Testis (tissue), 2 donors: ENCODE measurements at regions not wholly inside any gene's neighbourhood (a gene's known extent, or its start where the extent isn't known, plus 50 kb on each side); places are given as distances from the start of the nearest gene placed in this dataset.

ENCODE experiments used
- DNase-seq: peaks from one replicate; pipeline ENCODE4 v3.0.0-alpha.2; 2019
- H3K27ac ChIP-seq, 2 donors: fragments of 200-600 bp; sonication (generic); one replicate each; pipeline ENCODE4 v1.5.1; 2019
- H3K27me3 ChIP-seq: fragments of 200-600 bp; sonication (generic); one replicate; pipeline ENCODE4 v1.5.1; 2019
- H3K36me3 ChIP-seq: fragments of 200-600 bp; sonication (generic); one replicate; pipeline ENCODE4 v1.5.1; 2017; ENCODE audit warnings: low read depth; ENCODE audit errors: missing control alignments
- H3K4me1 ChIP-seq: fragments of 200-600 bp; sonication (generic); one replicate; pipeline ENCODE4 v1.5.1; 2019
- H3K4me3 ChIP-seq, 2 donors: fragments of 200-600 bp; sonication (generic); one replicate each; pipeline ENCODE4 v1.5.1; 2017 to 2019
- H3K9me3 ChIP-seq: fragments of 200-600 bp; sonication (generic); one replicate; pipeline ENCODE4 v1.5.1; 2017
- CTCF ChIP-seq, 3 experiments: fragments of 450-650 bp in 2 of 3; fragments of 200-600 bp in 1 of 3; sonication (generic) in 1 of 3; IDR thresholded peaks; one replicate each; pipeline ENCODE4 v1.5.1; 2016 to 2019; ENCODE audit warnings: antibody characterized with exemption in 3 of 3, mild to moderate bottlenecking in 2 of 3, moderate library complexity in 1 of 3
- POLR2A ChIP-seq: fragments of 450-650 bp; IDR thresholded peaks from one replicate; pipeline ENCODE4 v1.6.1; 2017; ENCODE audit warnings: antibody characterized with exemption, mild to moderate bottlenecking, moderate library complexity
- WGBS, 2 donors: methylation state at CpG; one replicate each; pipeline ENCODE4 v1.1.5; 2018; 5-methylcytosine and 5-hydroxymethylcytosine counted together
- intact Hi-C: fragments of 100-400 bp; cut with DNase I; formaldehyde crosslinking; loops from one replicate; pipeline ENCODE4 v1.15.1; 2023; ENCODE audit warnings: low total_unique reads

GRCh38 chr9:81526587-81526986, 162.8 kb downstream of the TLE1 start:
- no peak overlapping the region for H3K4me3 ChIP-seq
- intact Hi-C loops = no loop called here
- H3K36me3 ChIP-seq = no peaks in the 10 kb centered on the region
- H3K27me3 ChIP-seq = no peaks in the 10 kb centered on the region
- no peaks in the 10 kb centered on the region for H3K9me3 ChIP-seq
- DNase-seq = no peak
- no peaks in the 10 kb centered on the region for H3K4me1 ChIP-seq
- TF ChIP-seq POLR2A (no peak), CTCF (IDR thresholded peaks at IDR 0.05) (no peak)
- WGBS, 2 donors = 87 to 96% methylated on average over 2 of the region's 2 CpGs
- H3K27ac ChIP-seq = no peak overlapping the region

GRCh38 chr9:81522716-81523551, 166.4 kb downstream of the TLE1 start:
- H3K36me3 ChIP-seq = no peaks in the 10 kb centered on the region
- peak overlapping the region in 1 of 2 donors; percentile 10 for H3K4me3 ChIP-seq
- DNase-seq = no peak
- 38 to 40% methylated on average over 8 of the region's 8 CpGs for WGBS, 2 donors
- H3K4me1 ChIP-seq = no peaks in the 10 kb centered on the region
- TF ChIP-seq CTCF (IDR thresholded peaks at IDR 0.05) (peak; percentile 35 to 55 (median 48)), POLR2A (no peak)
- no peaks in the 10 kb centered on the region for H3K27me3 ChIP-seq
- H3K9me3 ChIP-seq = no peaks in the 10 kb centered on the region
- intact Hi-C loops = no loop called here
- H3K27ac ChIP-seq = no peak overlapping the region

GRCh38 chr9:81521892-81522291, 167.5 kb downstream of the TLE1 start:
- H3K36me3 ChIP-seq = no peaks in the 10 kb centered on the region
- no peaks in the 10 kb centered on the region for H3K27me3 ChIP-seq
- no peak overlapping the region for H3K4me3 ChIP-seq
- TF ChIP-seq POLR2A (no peak), CTCF (IDR thresholded peaks at IDR 0.05) (no peak)
- no peak overlapping the region for H3K27ac ChIP-seq
- intact Hi-C loops = no loop called here
- DNase-seq = no peak
- no peaks in the 10 kb centered on the region for H3K4me1 ChIP-seq
- no peaks in the 10 kb centered on the region for H3K9me3 ChIP-seq
- WGBS, 2 donors = 83 to 95% methylated on average over 3 of the region's 3 CpGs

GRCh38 chr9:81519816-81520495, 169.4 kb downstream of the TLE1 start:
- no peaks in the 10 kb centered on the region for H3K9me3 ChIP-seq
- no peaks in the 10 kb centered on the region for H3K4me1 ChIP-seq
- intact Hi-C loops = no loop called here
- no peak for TF ChIP-seq POLR2A
- no peak for TF ChIP-seq CTCF (IDR thresholded peaks at IDR 0.05)
- H3K27me3 ChIP-seq = no peaks in the 10 kb centered on the region
- no peak for DNase-seq
- H3K4me3 ChIP-seq = no peak overlapping the region
- no peaks in the 10 kb centered on the region for H3K36me3 ChIP-seq
- WGBS, 2 donors = 50 to 51% methylated on average over 2 of the region's 2 CpGs
- H3K27ac ChIP-seq = no peak overlapping the region
